Kidney epithelial cell (primary cell): ENCODE measurements at regions not wholly inside any gene's neighbourhood (a gene's known extent, or its start where the extent isn't known, plus 50 kb on each side); places are given as distances from the start of the nearest gene placed in this dataset.
A peak's percentile ranks its signal among the peaks of the same experiment; 100 is the strongest.

Experiments used
- DNase-seq: peaks from one replicate; pipeline ENCODE4 v3.0.0-alpha.2; 2010; ENCODE audit warnings: low read depth
- H3K27me3 ChIP-seq: 2 replicates; pipeline ENCODE4 v1.6.0; 2011; ENCODE audit warnings: low read length; ENCODE audit not compliant: control insufficient read depth, insufficient read depth
- H3K36me3 ChIP-seq: 2 replicates; pipeline ENCODE4 v1.5.1; 2011; ENCODE audit warnings: low read length; ENCODE audit not compliant: control insufficient read depth, insufficient read depth
- H3K4me3 ChIP-seq: 2 replicates; pipeline ENCODE4 v1.5.1; 2011; ENCODE audit warnings: low read depth, mild to moderate bottlenecking, control low read depth, low read length
- CTCF ChIP-seq: IDR thresholded peaks from 2 replicates; pipeline ENCODE4 v1.5.1; 2011; ENCODE audit warnings: mild to moderate bottlenecking, moderate library complexity, low read length, control low read depth, inconsistent platforms; ENCODE audit not compliant: insufficient read depth, poor library complexity, severe bottlenecking

GRCh38 chr13:105527127-105527526, 1008.3 kb downstream of the EFNB2 start:
- no peak for TF ChIP-seq CTCF
- no peak for DNase-seq

GRCh38 chr13:105519771-105520170, 1015.7 kb downstream of the EFNB2 start:
- H3K36me3 ChIP-seq = no peaks in the 10 kb centered on the region
- no peak overlapping the region for H3K4me3 ChIP-seq
- no peaks in the 10 kb centered on the region for H3K27me3 ChIP-seq
- DNase-seq = no peak
- TF ChIP-seq CTCF = no peak

More at GRCh38 chr13:105527127-105527526, 1008.3 kb downstream of the EFNB2 start:
- H3K27me3 ChIP-seq = no peaks in the 10 kb centered on the region
- no peak overlapping the region for H3K4me3 ChIP-seq
- H3K36me3 ChIP-seq = no peaks in the 10 kb centered on the region

- TF ChIP-seq CTCF = no peak
- no peak overlapping the region for H3K4me3 ChIP-seq
- no peaks in the 10 kb centered on the region for H3K27me3 ChIP-seq
- peak; percentile 25 for DNase-seq
- no peaks in the 10 kb centered on the region for H3K36me3 ChIP-seq
These were observed 1017.4 kb downstream of the EFNB2 start for GRCh38 chr13:105518086-105518485.

- H3K4me3 ChIP-seq = no peak overlapping the region
These were observed 1021.1 kb downstream of the EFNB2 start for GRCh38 chr13:105514401-105514800.

GRCh38 chr13:105513448-105513847, 1022.0 kb downstream of the EFNB2 start:
- no peak for TF ChIP-seq CTCF
- Histone ChIP-seq H3K36me3 (no peaks in the 10 kb centered on the region), H3K27me3 (no peaks in the 10 kb centered on the region), H3K4me3 (no peak overlapping the region)
- DNase-seq = no peak

More at GRCh38 chr13:105514401-105514800, 1021.1 kb downstream of the EFNB2 start:
- H3K36me3 ChIP-seq = no peaks in the 10 kb centered on the region
- DNase-seq = no peak
- H3K27me3 ChIP-seq = no peaks in the 10 kb centered on the region
- no peak for TF ChIP-seq CTCF

GRCh38 chr13:105509981-105510762, 1025.3 kb downstream of the EFNB2 start:
- Histone ChIP-seq H3K4me3 (no peak overlapping the region), H3K36me3 (no peaks in the 10 kb centered on the region), H3K27me3 (no peaks in the 10 kb centered on the region)
- no peak for DNase-seq
- no peak for TF ChIP-seq CTCF
